HL-60 (cell line): ENCODE measurements at regions not wholly inside any gene's neighbourhood (a gene's known extent, or its start where the extent isn't known, plus 50 kb on each side); places are given as distances from the start of the nearest gene placed in this dataset.

Experiments
- DNase-seq, 2 experiments: peaks; one replicate each; pipeline ENCODE4 v3.0.0-alpha.2; 2010 to 2020; ENCODE audit warnings: low read depth in 1 of 2, low spot score in 1 of 2
- H3K27ac ChIP-seq: fragments of 250-450 bp; sonication (Bioruptor Pico); replicated peaks from 2 replicates; pipeline ENCODE4 v1.5.1; 2020; ENCODE audit warnings: mild to moderate bottlenecking, moderate library complexity
- H3K27me3 ChIP-seq: fragments of 250-450 bp; sonication (Bioruptor Pico); 2 replicates; pipeline ENCODE4 v1.5.1; 2021; ENCODE audit warnings: mild to moderate bottlenecking, moderate library complexity; ENCODE audit not compliant: insufficient read depth, poor library complexity, severe bottlenecking
- H3K4me3 ChIP-seq: replicated peaks from 2 replicates; pipeline ENCODE4 v1.5.1; 2011; ENCODE audit warnings: mild to moderate bottlenecking, control low read depth, low read length; ENCODE audit not compliant: insufficient read depth
- CTCF ChIP-seq: IDR thresholded peaks from one replicate; pipeline ENCODE4 v1.5.1; 2011; ENCODE audit warnings: low read length, control low read depth, inconsistent platforms; ENCODE audit not compliant: insufficient read depth
- GABPA ChIP-seq: IDR thresholded peaks from 2 replicates; pipeline ENCODE4 v1.6.1; 2012; ENCODE audit warnings: low read depth
- POLR2AphosphoS5 ChIP-seq: IDR thresholded peaks from 2 replicates; pipeline ENCODE4 v1.6.1; 2012; ENCODE audit warnings: low read depth
- SPI1 ChIP-seq: IDR thresholded peaks from 2 replicates; pipeline ENCODE4 v1.6.1; 2012; ENCODE audit warnings: low read depth, mild to moderate bottlenecking, borderline replicate concordance
- TF ChIP-seq, protein P1 (sequence below): IDR thresholded peaks from 2 replicates; pipeline ENCODE4 v1.6.1; 2012; ENCODE audit warnings: low read depth; ENCODE audit not compliant: insufficient replicate concordance

DNA sequence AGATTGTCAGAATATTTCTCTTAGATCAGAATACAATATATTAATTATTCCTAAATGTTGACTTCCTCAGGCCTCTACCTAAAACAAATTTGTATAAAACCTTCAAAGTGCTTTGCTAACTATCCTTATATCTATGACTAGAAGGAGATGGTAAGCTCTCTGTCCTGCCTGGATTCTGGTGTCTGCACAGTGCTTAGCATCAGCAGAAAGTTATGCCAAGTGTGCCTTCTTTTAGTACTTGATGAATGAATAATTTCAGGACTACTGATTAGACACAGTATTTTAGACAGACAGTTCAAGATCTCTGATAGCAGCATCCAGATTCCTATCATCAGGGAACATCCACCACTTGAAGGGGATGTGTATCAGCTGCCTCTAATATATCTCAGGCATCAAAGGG, 242.4 kb upstream of the TLL1 start:
- Histone ChIP-seq H3K27me3 (no peaks in the 10 kb centered on the region), H3K27ac (no peak overlapping the region), H3K4me3 (no peak overlapping the region)
- DNase-seq = no peak
- TF ChIP-seq, protein P1, sequence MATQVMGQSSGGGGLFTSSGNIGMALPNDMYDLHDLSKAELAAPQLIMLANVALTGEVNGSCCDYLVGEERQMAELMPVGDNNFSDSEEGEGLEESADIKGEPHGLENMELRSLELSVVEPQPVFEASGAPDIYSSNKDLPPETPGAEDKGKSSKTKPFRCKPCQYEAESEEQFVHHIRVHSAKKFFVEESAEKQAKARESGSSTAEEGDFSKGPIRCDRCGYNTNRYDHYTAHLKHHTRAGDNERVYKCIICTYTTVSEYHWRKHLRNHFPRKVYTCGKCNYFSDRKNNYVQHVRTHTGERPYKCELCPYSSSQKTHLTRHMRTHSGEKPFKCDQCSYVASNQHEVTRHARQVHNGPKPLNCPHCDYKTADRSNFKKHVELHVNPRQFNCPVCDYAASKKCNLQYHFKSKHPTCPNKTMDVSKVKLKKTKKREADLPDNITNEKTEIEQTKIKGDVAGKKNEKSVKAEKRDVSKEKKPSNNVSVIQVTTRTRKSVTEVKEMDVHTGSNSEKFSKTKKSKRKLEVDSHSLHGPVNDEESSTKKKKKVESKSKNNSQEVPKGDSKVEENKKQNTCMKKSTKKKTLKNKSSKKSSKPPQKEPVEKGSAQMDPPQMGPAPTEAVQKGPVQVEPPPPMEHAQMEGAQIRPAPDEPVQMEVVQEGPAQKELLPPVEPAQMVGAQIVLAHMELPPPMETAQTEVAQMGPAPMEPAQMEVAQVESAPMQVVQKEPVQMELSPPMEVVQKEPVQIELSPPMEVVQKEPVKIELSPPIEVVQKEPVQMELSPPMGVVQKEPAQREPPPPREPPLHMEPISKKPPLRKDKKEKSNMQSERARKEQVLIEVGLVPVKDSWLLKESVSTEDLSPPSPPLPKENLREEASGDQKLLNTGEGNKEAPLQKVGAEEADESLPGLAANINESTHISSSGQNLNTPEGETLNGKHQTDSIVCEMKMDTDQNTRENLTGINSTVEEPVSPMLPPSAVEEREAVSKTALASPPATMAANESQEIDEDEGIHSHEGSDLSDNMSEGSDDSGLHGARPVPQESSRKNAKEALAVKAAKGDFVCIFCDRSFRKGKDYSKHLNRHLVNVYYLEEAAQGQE = no peak
- TF ChIP-seq SPI1 (no peak), CTCF (no peak), GABPA (no peak), POLR2AphosphoS5 (no peak)

DNA sequence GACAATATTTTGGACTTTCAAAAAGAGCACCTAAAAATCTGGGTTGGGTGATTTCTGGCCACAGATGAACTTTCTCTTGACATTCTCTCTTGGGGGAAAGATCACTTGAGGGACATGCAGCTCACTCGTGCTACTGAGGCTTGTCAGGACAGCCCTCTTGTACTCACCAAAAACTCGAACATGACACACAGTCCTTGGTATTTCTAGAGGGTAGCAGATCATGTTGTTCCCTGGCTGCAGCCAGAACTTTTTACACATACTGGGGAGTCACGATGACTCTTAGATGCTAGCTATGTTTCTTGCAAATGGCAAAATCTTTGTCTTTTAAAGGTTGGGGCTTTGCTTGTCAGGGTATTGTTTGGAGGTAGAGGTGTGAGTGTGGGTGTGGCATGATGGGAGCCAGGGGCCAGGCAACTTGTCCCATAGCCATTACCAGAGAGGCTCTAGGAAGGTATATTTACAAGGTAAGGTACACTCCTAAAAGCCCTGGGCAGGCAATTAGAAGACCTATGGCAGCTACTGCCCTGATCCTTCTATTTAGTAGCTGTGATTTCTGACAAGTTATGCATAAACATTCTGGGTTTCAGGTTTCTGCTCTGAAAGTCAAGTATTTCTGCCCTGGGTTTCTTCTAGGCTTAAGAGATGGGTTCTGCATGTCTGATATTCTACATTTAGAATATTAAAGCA, 241.7 kb upstream of the TLL1 start:
- Histone ChIP-seq H3K4me3 (no peak overlapping the region), H3K27me3 (no peaks in the 10 kb centered on the region), H3K27ac (no peak overlapping the region)
- no peak for DNase-seq
- TF ChIP-seq POLR2AphosphoS5 (no peak), SPI1 (no peak)

GRCh38 chr4:165631912-165632311, 241.1 kb upstream of the TLL1 start:
- no peak for TF ChIP-seq GABPA
- TF ChIP-seq, protein P1 = no peak
- no peak for TF ChIP-seq SPI1
- TF ChIP-seq CTCF = no peak
- TF ChIP-seq POLR2AphosphoS5 = no peak
- no peak for DNase-seq

GRCh38 chr4:165634766-165635165, 238.3 kb upstream of the TLL1 start:
- Histone ChIP-seq H3K27ac (no peak overlapping the region), H3K27me3 (no peaks in the 10 kb centered on the region), H3K4me3 (no peak overlapping the region)
- DNase-seq = no peak
- TF ChIP-seq GABPA (no peak), POLR2AphosphoS5 (no peak), SPI1 (no peak), CTCF (no peak)
- TF ChIP-seq, protein P1 = no peak

More at GRCh38 chr4:165631912-165632311, 241.1 kb upstream of the TLL1 start:
- Histone ChIP-seq H3K27me3 (no peaks in the 10 kb centered on the region), H3K4me3 (no peak overlapping the region), H3K27ac (no peak overlapping the region)
